Anterior cingulate cortex (tissue), 58 donors: ENCODE measurements at regions not wholly inside any gene's neighbourhood (a gene's known extent, or its start where the extent isn't known, plus 50 kb on each side); places are given as distances from the start of the nearest gene placed in this dataset.
A peak's percentile ranks its signal among the peaks of the same experiment; 100 is the strongest.

Experiments
- DNase-seq, 58 donors: peaks; one replicate each; lab custom pipeline; 2025; lab: John Stamatoyannopoulos, UW

DNA sequence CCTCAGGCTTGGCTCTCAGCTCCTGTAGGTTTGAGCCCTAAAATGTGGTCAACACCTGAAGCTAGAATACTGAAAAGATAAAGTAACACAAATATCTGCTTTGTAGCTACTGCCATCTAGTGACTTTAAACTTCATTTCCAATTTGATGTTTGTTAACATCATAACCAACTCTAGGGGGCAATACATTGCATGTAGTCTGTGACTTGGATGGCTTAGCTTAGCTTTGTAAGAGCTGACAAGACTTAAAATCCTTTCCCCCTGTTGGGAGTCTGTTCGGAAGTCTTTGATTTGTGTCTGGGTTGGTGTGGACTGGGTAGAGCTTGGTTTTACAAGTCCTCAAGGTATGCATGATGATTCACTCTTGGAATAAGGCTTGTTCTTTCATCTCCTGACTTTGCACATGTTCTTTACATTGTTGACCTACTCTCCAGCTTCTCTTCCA is 51.7 kb downstream of the SCN11A start:
- peak in 2 of 58 donors; percentile 9 to 10 for DNase-seq

DNA sequence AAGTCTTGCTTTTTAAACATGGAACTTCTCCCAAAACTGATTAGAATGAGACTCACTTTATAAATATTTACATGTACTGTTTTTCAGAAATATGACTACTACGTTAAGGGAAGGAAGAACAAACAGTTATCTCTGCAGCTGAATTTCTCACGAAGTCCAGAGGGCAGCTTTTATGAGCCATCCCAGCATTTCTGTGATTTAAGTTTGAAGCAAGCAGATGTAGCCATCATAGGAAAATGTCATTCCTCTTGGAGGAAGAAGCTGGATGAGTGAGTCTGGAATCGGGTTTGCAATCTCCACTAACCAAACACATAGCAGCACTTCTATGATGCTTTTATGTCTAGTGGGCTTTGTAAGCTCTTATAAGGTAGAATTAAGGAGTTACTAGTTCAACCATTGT is 53.7 kb downstream of the SCN11A start:
- no peak for DNase-seq

DNA sequence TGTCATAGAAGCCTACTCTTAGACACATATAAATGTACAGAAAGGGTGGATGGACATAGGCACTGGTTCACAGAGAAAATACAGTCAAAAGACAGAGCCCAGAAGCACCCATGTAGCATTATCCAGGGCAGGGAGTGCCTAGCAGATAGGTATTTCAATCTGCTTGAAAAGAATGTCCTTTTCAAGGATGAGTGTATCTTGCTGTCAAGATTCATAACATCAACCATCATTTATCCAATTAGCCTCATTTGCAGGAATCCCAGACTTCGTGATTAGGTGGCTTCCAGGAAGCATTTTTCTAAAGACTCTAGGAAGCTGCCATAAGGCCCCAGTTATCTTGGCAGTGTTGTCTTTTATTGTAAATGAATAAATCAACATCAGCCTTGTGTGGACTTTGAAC is 55.6 kb downstream of the SCN11A start:
- no peak for DNase-seq

DNA sequence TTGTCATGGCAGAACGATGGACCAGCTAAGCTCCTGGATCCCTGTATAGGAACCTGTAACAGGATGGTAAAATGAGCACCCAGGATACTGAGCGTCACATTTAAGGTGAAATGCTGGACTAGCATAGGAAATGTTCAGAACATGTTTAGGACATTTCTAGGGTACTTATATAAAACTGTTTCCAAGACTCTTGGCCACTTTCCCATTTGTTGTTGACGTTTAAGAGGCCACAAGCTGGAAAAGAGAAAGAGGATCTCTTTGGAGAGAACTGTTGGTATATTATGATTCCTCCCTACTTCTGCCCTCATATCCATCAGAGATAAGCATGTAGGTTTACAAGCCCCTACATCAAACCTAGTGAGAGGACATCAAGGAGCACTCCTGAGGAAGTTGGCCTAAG is 57.5 kb downstream of the SCN11A start:
- DNase-seq: no peak

DNA sequence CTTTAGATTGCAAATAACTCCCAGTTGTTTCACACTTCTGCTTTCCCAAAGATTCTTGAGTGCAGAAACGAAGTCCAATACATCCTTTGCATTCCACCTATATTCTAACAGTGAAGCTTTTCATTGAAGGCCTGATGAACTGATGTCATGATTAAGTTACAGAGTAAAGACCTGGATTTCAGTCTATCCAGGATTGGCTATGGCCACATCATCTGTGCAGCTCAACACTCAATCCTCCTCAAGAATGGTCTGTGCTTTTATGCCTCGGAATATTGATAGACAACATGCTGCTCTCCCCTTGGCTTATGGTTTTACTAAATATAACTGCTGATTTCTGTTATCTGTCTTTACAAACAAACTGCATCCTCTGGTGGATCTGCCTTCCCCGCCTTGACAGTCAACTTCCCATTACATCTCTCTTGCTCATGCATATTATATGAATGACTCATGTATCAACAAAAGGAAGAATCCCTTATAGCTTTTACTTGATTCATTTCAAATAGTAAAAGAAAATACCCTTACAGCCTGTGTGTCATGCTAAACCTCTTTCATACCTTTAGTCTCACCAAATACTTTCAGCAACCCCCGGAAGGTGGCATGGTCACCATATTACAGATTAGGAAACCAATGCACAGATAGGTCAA is 59.5 kb downstream of the SCN11A start:
- no peak for DNase-seq

DNA sequence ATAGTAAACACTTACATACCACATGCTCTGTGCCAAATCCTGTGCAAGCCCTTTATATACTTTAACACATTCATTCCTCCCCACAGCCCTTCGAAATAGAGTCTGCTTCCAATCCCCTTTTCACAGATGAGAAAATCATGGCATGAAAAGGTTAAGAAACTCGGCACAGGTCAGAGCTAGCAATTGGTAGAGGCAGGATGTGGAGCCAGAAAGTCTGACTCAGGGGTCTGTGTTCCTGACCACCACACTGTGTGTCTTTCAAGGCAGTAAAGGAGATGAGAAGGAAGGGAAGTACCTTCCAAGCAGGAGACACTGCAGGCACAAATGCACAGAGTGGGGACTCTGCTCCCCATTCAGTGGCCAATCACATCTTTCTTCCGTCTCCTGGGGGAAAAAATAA is 61.1 kb downstream of the SCN11A start:
- DNase-seq: no peak

DNA sequence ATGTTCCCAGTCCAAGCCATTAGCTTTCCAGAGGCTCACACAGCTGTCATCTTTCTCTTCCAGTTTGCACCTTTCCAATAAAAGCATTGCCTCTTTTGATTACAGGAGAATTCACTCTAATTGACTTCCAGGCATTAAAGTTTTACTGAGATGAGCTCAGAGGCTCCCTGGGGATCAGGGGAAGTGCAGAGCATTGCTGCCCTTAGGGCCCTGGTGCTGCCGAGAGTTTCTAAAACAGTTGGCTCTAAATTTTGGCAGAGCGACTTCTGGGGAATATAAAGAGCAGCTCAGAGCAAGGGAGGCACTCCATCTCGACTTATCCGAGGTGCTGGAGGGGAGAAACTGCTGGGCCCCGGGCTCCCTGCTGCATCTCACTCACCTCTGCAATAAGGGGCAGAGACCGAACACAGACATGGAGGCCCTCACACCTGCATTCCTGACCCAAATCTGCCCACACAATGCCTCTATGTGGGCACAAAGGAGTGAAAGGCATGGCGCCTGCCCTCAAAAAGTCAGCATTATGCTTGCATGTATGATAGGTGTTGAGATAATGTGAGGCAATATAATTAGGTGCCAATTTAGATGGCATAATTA is 61.7 kb downstream of the SCN11A start:
- no peak for DNase-seq

DNA sequence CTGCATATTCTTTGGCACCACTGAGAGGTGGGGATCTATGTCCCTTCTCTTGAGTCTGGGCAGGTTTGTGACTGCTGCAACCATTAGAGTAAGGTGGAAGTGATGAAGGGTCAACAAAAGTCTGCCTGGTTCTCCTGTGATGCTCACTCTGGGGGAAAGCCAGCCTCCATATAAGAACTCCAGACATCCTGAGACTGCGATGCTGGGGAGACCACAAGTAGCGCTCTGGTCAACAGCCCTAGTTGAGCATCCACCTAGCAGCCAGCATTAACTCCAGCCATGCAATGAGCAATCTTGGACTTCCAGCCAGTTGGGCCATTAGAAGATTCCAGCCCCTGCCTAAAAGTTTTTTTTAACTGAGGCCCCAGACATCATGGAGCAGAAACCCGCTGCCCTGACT is 62.8 kb downstream of the SCN11A start:
- DNase-seq: no peak

DNA sequence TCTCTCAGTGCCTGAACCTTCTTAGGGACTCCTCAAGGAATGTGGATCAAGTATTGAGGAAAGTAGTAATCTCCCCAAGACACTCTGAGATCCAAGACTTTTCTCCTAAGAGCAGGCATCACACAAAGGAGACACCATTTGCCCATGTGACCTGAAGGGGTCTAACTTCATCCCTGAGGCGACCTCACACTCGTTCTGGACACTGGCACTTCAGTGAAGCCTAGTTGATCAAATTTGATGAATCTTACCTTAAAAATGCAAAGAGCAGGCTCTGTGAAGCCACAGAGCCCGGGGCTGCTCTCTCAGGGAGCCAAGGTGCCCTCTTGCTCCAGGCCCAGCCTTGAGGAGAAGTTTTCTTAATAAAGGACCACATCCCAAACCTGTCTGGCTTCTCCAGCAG is 64.3 kb downstream of the SCN11A start:
- DNase-seq: no peak

DNA sequence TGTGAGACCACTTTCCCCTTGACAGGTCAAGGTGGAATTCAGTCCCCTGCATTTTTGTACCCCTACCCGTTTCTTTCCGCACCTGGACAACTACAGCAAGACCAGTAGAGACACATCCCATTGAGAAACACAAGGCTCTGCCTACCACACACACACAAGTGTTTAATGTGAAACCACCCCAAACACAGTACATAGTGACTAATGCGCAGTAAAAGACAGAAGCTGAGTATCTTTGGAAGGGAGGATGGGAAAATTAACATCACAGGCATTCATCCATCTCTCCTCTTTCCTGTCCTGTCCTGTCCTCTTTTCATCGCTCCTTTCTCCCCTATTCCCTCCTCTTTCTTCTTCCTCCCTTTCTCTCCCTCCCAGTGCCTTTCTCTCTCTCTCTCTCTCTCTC is 64.8 kb downstream of the SCN11A start:
- no peak for DNase-seq

DNA sequence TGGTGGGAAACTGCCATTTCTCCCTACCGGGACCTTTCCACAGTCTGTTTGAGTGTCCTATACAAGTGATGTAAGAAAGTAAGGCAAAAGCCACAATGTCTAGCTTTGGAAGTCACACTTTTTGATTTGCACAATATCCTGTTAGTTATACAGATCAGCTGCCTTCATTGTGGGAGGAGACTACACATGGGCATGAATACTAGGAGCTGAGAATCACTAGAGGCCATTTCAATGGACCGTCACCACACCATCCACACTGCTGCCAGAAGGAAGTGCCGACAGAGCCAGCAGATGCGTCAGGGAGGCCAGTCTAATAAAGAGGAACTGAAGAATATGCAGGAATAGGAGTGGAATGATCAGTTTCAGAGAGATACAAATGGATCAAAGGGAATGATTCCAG is 65.8 kb downstream of the SCN11A start:
- no peak for DNase-seq

DNA sequence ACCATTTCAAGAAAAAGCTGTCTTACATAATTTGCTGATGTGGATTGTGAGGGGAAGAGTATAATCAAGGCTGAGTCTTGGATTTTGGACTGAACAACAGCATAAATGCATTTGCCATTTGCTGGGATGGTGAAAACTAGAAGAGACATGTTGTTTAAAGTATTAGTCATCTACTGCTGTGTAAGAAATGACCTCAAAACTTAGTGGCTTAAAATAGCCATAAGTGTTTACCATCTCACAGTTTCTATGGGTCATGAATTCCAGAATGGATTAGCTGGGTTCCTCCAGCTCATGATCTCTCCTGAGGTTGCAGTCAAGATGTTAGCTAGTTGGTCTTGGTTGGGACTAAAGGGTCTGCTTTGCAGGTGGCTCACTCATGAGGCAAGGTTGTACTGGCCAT is 66.2 kb downstream of the SCN11A start:
- DNase-seq: no peak

DNA sequence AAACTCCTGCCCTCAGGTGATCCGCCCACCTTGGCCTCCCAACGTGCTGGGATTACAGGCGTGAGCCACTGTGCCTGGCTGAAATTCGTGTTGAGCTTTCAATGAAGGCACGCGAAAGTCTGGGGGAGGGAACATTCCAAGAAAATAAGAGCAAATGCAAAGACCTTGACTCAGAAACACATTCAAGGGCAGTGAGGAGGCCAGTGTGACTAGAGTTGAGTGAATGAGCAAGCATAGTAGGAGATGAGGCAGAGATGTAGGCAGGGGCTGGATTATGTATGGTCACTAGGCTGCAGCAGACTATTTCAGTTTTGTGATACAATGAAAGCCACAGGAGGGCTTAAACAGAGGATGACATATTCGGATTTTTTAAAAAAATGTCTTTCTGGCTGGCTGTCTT is 67.0 kb downstream of the SCN11A start:
- DNase-seq: no peak

DNA sequence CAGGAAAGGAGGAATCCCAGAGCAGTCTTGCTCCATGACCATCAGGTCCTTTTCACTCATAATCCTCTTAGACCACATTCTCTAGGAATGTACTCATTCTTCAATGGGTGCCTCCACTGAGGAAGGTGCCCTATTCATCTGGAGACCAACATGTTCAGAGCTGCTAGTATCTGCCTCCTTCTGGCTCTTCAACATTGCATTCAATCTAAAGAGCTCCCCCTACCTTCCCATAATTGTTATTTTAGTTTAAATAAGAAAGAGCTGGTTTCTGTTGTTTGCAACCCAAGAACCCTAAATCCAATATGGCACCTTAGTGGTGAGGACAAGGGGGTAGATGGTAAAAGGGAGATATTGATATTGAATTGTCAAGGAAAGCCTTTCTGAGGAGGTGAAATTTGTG is 67.6 kb downstream of the SCN11A start:
- no peak for DNase-seq

DNA sequence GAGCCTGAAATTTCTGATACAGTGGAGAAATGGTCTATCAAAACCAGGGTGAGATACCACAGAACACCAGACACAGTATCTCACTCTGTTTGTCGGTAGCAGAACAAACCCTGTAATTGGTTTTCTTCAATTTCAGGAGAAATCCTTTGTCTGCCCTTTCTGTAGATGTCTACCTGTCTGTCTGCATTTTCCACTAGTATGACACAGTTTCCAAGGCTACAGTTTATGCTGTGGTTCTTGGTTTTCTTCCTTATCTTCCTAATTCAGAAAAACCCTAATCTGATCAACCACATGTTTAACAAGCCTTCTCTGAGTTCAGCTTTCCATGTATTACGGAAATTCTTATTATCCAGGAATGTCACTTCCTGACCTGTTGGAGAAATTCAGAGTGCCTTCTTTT is 70.8 kb downstream of the SCN11A start:
- no peak for DNase-seq

DNA sequence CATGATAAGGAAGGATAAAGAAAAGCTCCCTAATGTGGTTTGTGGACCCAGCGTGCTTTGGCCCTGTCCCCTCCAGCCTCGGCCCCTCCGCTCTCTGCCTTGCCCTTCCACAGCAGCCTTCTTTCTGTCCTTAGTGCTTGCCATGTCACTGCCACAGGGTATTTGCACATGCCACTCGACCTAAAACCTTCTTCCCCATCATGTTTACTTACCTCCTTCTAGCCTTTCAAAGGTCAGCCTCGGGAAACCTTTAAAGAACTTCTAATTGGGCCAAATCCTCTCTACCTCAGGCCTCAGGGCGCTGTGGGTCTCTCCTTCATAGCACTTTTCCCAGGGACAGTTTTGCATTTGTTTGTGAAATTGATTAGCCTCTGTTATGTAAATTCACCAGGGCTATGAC is 73.0 kb downstream of the SCN11A start:
- DNase-seq: no peak

DNA sequence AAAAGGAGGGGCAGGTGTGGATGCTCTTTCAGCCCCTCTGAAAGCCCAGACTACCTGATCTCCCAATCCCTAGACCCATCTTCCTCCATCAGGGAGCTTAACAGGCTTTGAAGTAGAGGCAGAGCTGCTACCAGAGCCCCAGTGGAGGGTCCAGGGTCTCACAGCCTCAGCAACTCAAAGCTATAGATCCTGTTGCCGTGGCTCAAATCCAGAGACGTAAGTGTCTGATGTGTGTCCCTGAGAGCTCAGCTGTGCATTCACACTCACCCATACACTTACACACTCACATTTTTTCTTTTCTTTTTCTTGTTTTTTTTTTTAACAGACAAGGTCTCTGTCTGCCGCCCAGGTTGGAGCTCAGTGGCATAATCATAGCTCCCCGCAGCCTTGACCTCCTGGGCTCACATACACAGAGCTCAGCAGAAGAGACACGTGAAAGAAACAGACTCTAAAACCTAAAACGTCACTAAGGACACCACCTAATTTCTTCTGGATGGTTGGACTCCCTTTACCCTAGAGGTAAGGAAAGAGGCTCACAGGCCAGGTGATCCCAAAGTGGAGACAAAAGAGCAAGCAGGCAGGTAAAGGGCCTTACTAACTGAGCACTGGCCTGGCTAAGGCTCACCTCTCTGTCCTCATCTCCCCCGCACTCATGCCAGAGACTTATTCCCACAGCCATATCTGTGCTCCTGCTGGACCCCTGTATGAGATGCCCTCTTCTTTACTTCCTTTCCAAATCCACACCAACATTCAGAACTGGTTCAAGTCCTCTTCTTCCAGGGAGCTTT is 80.7 kb downstream of the SCN11A start:
- DNase-seq: no peak

DNA sequence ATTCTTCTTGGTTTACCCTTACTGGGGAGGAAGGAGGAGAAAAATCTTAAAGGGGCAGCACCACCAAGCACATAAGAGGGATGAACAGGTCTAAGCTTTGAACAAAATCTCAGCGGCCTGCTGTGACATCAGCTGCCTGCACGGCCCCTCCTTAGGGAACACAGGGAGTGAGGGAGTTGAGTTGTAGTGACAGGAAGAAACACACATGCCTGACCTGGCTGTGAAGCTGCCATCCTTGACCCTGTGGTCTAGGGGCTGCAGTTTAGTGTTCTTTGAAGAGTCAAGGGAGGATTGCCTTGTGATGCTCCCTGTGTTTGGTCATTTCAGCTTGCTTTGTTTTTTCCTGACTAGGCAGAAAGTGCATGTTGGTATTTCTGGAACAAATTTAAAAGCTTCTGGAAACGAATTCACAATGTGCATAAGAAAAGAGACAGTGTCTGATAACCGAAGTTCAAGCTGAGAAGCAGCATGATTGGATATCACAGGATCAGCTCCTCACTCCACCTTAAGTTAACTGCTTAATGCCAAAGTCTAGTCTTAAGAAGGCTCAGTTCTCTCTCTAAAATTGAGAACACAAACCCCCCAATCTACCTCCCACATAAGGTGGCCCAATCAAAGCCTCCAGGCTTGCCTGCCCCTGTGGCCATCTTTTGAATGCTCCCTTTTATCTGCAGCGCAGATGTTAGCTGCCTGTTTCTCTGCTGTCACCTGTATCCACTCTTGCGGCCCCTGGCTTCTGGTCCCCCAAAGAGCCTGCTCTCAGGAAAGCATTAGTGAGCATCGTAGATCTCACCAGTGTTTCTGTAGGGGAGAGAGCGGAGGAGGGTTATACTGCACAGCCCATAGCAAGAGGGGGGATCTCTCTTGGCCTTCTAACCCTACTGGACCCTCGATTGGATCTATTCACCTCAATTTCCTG is 82.2 kb downstream of the SCN11A start:
- no peak for DNase-seq

DNA sequence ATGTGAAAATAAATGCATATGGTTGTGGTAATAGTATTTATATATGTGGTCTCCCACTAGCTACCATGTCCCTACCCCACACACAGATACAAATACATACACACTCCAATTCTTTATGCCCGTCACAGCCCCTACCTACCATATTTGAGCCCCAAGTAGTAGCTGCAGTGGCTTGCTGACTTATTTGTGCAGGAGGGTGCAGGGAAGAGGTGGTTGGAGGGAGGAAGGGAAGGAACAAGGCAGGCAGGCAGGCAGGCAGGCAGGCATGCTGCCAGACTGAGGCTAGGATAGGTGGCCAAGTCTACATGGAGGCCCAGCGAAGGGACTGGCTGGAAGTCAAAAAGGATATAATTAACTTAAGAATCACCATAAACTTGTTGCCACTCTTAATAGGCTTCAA is 82.9 kb downstream of the SCN11A start:
- DNase-seq: peak in 1 of 58 donors; percentile 2

DNA sequence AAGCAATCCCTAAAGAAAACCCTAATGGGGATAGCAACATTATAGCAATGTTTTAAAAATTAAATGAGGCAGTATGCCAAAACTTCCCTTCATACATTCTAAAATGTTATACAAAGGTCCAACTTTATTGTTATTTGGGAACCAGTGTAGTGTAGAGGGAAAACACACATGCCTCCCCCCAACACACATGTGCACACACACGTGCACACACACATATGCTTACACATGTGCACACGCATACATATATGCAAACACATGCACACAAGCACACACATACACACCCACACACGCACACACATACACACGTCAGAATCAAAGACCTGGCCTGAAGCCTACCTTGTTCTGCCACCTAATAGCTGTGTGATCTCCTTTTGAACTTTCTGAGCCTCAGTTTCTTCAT is 83.3 kb downstream of the SCN11A start:
- DNase-seq: no peak

DNA sequence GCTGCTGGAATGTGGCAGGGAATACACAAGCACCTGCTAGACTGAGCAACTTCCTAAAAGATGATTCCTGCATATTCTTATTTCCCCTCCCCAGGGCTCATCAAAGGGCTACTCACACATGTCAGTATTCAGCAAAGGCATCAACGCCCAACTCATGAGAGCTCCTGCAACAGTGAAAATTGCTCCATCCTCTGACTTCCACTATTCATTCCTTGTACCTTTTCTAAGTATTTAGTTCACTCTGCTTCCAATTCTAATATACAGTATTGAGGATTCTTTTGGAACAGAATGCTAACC is 84.1 kb downstream of the SCN11A start:
- no peak for DNase-seq
